GM12874 (cell line): ENCODE measurements at regions not wholly inside any gene's neighbourhood (a gene's known extent, or its start where the extent isn't known, plus 50 kb on each side); places are given as distances from the start of the nearest gene placed in this dataset.

ENCODE experiments used
- TF ChIP-seq, protein P1 (sequence below): IDR thresholded peaks from 2 replicates; pipeline ENCODE4 v1.5.1; 2011; ENCODE audit warnings: low read depth, mild to moderate bottlenecking, control low read depth, low read length, moderate library complexity; ENCODE audit not compliant: insufficient read depth

DNA sequence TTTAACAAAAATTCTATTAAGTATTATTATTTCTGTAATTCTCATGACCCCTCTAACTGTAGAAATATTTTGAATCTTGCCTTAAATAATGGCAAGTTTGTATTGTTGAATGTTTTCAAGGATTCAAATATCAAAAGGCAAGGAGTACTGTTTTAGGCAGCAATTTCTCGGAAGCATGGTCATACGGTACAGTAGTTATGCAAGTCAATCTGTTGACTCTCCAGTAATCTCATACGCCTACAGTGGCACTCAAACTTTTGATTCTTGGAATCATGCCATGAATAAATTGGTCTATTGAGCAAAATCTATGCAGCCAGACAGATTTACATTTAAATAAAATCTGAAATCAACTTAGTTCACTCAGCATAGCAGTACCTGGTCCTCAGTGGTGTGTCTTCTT lies 139.6 kb upstream of the FAM47C start:
- TF ChIP-seq, protein P1, sequence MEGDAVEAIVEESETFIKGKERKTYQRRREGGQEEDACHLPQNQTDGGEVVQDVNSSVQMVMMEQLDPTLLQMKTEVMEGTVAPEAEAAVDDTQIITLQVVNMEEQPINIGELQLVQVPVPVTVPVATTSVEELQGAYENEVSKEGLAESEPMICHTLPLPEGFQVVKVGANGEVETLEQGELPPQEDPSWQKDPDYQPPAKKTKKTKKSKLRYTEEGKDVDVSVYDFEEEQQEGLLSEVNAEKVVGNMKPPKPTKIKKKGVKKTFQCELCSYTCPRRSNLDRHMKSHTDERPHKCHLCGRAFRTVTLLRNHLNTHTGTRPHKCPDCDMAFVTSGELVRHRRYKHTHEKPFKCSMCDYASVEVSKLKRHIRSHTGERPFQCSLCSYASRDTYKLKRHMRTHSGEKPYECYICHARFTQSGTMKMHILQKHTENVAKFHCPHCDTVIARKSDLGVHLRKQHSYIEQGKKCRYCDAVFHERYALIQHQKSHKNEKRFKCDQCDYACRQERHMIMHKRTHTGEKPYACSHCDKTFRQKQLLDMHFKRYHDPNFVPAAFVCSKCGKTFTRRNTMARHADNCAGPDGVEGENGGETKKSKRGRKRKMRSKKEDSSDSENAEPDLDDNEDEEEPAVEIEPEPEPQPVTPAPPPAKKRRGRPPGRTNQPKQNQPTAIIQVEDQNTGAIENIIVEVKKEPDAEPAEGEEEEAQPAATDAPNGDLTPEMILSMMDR, result no peak

DNA sequence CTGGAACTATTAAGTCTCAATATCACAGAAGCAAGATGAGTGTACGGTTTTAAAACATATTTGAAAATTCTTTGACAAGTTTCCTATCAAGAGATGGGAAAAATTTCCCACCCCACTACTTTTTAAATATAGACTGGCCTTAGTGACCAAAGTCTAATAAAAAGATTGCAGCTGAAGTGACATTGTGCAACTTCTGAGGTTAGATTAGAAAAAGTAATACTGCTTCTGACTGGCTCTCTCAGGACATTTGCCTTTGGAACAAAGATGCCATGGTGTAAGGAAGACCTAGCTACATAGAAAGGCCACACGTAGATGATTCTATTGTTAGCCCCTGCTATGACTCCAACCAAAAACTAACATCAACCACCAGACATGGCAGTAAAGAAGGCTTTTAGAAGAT lies 138.7 kb upstream of the FAM47C start:
- TF ChIP-seq, protein P1, result no peak

DNA sequence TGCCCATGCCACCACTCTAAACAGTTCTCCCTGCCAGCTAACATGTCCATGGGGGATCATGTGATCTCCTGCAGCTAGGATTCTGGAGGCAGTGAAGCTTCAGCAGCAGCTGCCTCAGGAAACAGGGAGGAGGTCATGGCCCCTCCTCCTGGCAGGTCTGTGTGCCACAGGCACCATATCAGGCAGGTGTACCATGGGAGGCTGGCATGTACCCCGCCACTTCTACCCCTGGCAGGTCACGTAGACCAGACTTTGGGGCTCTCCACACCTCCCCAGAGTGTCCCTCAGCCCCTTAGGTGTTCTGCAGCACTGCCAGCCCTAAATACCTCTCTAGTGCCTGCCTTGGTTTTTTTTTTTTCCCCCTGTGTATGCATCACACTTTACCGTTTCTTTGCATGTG lies 110.5 kb upstream of the FAM47C start:
- TF ChIP-seq, protein P1, result no peak

DNA sequence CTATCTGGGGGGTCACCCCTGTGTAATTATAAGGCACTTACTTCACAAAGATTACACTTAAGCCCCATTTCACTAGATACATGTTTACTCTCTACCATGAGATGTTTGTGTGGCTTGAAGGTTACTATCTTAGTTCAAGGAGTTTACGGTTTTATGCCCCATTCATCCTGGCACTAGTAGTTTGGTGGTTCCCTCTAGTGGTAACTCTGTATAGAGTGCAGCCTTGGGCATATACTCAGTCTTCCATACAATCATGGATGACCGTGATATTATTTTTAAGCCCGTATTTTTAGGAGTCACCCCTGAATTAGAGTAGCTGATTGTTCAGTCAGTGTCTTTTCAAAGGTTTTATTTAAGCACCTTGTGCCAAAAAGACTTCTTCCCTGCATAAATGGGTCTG lies 109.9 kb upstream of the FAM47C start:
- TF ChIP-seq, protein P1, result peak; percentile 31; the same call in 1 of the 2 replicates

DNA sequence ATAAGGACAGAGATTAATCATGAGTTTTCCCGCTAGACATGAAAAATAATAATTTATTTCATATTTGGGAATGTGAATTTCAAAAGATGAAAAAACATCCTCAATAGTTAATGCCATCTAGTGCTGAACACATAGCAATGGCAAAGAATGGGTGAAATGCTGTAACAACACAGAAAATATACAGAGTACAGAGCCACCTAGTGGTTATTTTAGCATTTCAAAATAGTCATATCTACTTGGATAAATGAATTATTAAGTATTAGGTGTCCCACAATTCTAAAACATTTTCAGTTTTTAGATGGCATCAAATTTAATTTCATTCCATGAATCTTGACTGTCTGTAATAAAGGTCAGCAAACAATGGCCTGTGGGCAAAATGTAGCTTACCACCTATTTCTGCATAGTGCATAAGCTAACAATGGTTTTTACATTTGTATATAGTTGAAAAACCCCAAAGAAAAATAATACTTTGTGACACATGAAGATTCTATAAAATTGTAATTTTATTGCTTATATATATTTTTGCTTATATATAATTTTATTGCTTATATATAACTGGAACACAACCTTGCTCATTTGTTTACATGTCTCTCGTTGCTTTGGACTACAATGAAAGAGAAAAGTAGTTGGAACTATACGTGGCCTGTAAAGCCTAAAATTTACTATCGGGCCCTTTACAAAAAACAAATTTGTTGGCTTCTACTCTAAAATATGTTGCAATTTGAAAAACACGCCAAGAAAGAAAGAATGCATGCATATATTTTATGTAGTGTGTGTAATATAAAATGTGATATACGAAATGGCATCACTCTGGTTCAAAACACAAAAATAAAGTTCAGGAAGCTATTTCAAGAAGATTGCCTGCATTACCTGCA lies 99.1 kb upstream of the FAM47C start:
- TF ChIP-seq, protein P1, result 0 out of 2 replicates have a peak, but pooled peaks have one; percentile 15

DNA sequence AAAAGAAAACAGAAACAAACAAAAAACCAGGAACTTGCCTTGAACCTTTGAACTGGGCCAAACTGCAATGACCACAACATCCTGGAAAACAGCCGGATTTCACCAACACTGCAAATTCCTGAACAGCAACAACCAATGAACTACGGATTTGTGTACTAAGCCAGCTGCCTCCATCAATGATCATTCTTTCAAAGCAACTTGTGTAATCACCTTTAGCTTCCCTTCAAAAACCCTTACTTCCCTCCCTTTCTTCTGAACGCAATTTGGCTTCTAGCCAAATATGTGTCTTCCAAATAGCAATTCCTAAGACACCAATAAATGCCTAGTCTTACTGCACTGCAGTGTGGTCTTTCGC lies 98.5 kb upstream of the FAM47C start:
- TF ChIP-seq, protein P1, result no peak

DNA sequence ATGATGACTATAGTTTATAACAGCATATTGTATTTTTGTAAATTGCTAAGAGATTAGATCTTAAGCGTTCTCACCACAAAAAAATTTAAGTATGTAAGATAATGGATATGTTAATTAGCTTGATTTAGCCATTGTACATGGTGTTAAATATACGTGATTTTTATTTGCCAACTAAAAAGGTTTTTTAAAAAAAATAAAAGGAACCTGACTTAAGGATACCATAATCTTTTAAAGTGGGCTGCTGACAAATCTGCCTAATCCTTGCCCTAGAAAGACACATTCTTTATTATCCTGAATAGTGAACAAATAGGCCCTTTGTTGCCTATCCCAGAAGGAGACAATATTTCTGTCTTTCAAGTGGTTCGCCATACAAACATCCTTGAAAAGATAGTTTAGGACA lies 94.6 kb upstream of the FAM47C start:
- TF ChIP-seq, protein P1, result no peak
